Lower lobe of right lung (tissue), 2 donors: ENCODE measurements at regions not wholly inside any gene's neighbourhood (a gene's known extent, or its start where the extent isn't known, plus 50 kb on each side); places are given as distances from the start of the nearest gene placed in this dataset.
A peak's percentile ranks its signal among the peaks of the same experiment; 100 is the strongest.

Source experiments
- ATAC-seq, 2 donors: fragments of 200-7000 bp; cut with Tn5 transposase; one replicate each; pipeline ENCODE4 v1.9.1; 2020 to 2022; ENCODE audit warnings: mild to moderate bottlenecking in 2 of 2, moderate library complexity in 2 of 2
- DNase-seq: peaks from one replicate; pipeline ENCODE4 v3.0.0-alpha.2; 2020
- H3K27ac ChIP-seq: fragments of 200-600 bp; one replicate; pipeline ENCODE4 v1.8.0; 2022
- H3K27me3 ChIP-seq: fragments of 200-600 bp; one replicate; pipeline ENCODE4 v1.8.0; 2022; ENCODE audit warnings: low read depth
- H3K36me3 ChIP-seq: fragments of 200-600 bp; one replicate; pipeline ENCODE4 v1.8.0; 2022; ENCODE audit warnings: mild to moderate bottlenecking
- H3K4me1 ChIP-seq: fragments of 200-600 bp; one replicate; pipeline ENCODE4 v1.8.0; 2022
- H3K4me3 ChIP-seq: fragments of 200-600 bp; one replicate; pipeline ENCODE4 v1.8.0; 2022; ENCODE audit warnings: mild to moderate bottlenecking
- H3K9me3 ChIP-seq: fragments of 200-600 bp; one replicate; pipeline ENCODE4 v1.8.0; 2022
- intact Hi-C: fragments of 100-400 bp; cut with DNase I; formaldehyde crosslinking; loops from one replicate; pipeline ENCODE4 v1.11.0; 2022
- TF ChIP-seq, protein P1 (sequence below): fragments of 200-600 bp; IDR thresholded peaks from one replicate; pipeline ENCODE4 v1.8.0; 2022; ENCODE audit warnings: antibody characterized with exemption, mild to moderate bottlenecking
- donor health status: DM: no; HTN: yes; CAD: no; lungs with severe emphysema.

DNA sequence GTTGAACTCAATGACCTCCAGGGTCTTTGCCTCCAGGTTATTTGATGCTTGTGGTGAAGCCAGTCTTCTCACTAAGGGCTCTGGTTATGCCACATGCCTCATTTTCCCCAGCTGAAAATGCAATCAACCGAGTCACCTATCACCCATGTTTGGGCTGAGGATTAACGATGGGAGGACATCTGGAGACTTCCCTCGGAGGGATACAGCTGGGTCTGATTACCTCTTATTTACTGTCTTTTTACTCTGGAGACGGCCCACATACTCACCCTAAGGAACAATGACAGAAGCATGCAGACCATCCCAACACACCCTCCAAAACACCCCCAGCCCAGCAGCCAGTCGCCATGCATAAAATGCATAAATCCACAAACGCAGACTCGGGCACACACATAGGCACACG is 187.4 kb downstream of the OPA1 start:
- DNase-seq = no peak

DNA sequence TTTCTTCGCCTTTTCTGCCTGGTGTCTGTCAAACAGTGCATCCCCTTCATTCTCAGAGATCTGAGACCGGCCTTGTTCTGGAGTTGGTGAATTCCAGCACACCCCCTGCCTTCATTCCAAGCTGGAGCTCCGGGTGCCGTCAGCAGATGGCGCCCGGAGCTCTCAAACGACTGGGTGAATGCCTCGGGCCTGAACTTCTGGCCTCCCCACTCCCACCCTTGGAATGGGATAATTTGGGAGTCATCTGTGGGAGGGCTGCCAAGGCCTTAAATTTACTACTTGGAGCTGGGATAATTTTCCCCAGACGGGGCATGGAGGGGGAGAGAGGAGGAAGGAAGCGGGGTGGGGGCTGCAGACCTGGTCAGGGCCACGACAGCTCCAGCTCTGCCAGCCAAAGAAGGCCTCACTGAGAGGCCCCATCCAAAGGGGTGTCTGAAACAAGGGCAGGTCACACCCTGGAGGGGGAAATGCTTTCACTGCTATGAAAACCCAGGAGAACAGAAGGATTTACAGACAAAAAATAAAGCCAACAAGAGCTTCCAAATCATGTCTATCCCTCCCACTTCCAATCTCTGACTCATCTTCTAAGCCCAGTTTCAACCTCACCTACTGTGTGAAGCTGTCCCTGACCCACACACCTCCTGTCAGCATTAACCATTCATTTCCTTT is 187.9 kb downstream of the OPA1 start:
- ATAC-seq (peak; percentile 82 to 86), DNase-seq (peak; percentile 68)
- Histone ChIP-seq H3K27me3 (peaks cover 23% of the 10 kb centered on the region), H3K4me3 (no peak overlapping the region), H3K4me1 (peaks cover 14% of the 10 kb centered on the region), H3K36me3 (no peaks in the 10 kb centered on the region), H3K27ac (no peak overlapping the region), H3K9me3 (no peaks in the 10 kb centered on the region)
- intact Hi-C loops = loop anchor here (10.0 kb wide), 1 partner anchor 354 kb away; the partner anchor contains the start of gene HES1
- TF ChIP-seq, protein P1, sequence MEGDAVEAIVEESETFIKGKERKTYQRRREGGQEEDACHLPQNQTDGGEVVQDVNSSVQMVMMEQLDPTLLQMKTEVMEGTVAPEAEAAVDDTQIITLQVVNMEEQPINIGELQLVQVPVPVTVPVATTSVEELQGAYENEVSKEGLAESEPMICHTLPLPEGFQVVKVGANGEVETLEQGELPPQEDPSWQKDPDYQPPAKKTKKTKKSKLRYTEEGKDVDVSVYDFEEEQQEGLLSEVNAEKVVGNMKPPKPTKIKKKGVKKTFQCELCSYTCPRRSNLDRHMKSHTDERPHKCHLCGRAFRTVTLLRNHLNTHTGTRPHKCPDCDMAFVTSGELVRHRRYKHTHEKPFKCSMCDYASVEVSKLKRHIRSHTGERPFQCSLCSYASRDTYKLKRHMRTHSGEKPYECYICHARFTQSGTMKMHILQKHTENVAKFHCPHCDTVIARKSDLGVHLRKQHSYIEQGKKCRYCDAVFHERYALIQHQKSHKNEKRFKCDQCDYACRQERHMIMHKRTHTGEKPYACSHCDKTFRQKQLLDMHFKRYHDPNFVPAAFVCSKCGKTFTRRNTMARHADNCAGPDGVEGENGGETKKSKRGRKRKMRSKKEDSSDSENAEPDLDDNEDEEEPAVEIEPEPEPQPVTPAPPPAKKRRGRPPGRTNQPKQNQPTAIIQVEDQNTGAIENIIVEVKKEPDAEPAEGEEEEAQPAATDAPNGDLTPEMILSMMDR = peak; percentile 73

More for the DNA sequence above, 187.4 kb downstream of the OPA1 start:
- no peaks in the 10 kb centered on the region for H3K36me3 ChIP-seq
- peaks cover 23% of the 10 kb centered on the region for H3K27me3 ChIP-seq
- intact Hi-C loops = loop anchor here (10.0 kb wide), 1 partner anchor 354 kb away; the partner anchor contains the start of gene HES1
- ATAC-seq = no peak
- peaks cover 14% of the 10 kb centered on the region for H3K4me1 ChIP-seq
- H3K27ac ChIP-seq = no peak overlapping the region
- no peak overlapping the region for H3K4me3 ChIP-seq
- TF ChIP-seq, protein P1 = no peak
- H3K9me3 ChIP-seq = no peaks in the 10 kb centered on the region

DNA sequence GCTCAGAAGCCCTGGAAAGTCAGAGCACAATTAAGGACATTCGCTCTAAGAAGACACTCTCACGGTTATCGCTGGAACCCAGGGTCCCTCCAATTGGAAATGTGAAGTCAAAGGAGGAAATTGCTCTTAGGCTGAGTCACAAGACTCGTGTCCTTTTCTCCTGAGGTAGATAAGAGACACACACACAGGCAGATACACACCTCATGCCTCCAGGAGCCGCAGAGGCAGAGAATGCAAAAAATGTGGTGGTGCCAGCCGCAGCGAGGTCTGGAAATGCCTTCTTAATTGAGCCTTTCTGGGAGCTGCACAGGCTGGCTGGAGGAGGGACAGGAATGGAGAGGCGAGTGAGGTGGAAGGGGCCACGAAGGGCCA is 189.3 kb downstream of the OPA1 start:
- Histone ChIP-seq H3K4me3 (no peak overlapping the region), H3K9me3 (no peaks in the 10 kb centered on the region), H3K27me3 (peaks cover 13% of the 10 kb centered on the region), H3K4me1 (peaks cover 14% of the 10 kb centered on the region), H3K27ac (no peak overlapping the region), H3K36me3 (no peaks in the 10 kb centered on the region)
- TF ChIP-seq, protein P1 = no peak
- intact Hi-C loops = loop anchor here (10.0 kb wide), 1 partner anchor 353 kb away; the partner anchor contains the start of gene HES1
- DNase-seq (peak; percentile 57), ATAC-seq (peak; percentile 69 to 86)

DNA sequence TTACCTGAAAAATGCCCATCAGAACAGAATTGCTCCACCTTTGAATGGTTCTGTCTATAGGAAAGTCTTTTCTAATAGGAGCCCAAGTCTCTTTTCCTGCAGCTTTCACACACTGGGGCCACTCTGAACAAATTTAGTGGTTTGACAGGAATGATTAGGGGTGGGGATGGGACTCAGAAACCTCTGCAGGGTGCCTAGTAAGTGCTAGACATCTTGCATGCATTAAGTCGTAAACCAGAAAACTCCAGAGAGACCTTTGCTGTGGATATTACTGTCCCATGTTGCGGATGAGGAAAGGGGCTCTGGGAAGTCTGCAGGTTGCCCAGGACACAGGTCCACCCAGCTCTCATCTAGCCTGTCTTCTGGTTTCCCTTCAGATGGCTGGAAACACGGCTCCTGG is 189.7 kb downstream of the OPA1 start:
- no peak for DNase-seq
- Histone ChIP-seq H3K4me1 (peaks cover 14% of the 10 kb centered on the region), H3K27me3 (peaks cover 8% of the 10 kb centered on the region), H3K9me3 (no peaks in the 10 kb centered on the region), H3K4me3 (no peak overlapping the region), H3K36me3 (no peaks in the 10 kb centered on the region), H3K27ac (no peak overlapping the region)
- intact Hi-C loops = loop anchor here (10.0 kb wide), 1 partner anchor 352 kb away; the partner anchor contains the start of gene HES1
- ATAC-seq = no peak
- TF ChIP-seq, protein P1 = no peak

DNA sequence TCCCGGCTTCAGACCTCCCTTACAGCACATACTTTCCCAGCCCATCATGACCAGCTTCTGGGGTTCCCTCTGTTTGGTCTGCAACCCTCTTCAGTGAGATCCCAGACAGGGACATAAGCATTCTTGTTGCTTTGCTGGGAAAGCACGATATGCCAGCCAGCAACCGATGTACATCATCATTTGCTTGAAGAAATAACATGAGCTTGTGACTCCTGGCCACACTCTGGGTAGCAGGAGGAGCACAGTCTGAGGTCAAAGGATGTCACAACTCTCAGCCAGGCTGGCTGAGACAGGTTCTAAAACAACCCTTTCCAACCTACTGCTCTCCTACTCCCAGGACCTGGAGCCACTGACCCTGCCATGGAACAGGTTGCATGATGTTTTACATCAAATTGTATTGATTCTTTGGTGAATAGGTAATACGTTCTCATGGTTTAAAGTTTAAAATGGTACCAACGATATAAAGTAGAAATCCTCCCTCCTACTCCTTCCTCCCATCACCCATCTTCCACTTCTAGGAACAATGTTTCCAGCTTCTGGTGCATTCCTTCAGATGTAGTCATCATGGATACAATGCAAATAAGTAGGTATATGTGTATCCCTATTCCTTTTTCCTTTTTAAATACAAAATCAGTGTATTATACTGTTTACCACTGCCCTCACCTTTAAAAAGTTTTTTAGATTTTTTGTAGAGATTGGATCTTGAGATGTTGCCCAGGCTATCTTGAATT is 190.3 kb downstream of the OPA1 start:
- Histone ChIP-seq H3K36me3 (no peaks in the 10 kb centered on the region), H3K27ac (no peak overlapping the region), H3K27me3 (peaks cover 6% of the 10 kb centered on the region), H3K9me3 (no peaks in the 10 kb centered on the region), H3K4me1 (peaks cover 20% of the 10 kb centered on the region), H3K4me3 (no peak overlapping the region)
- ATAC-seq (no peak), DNase-seq (no peak)
- intact Hi-C loops = loop anchor here (10.0 kb wide), 1 partner anchor 351 kb away; the partner anchor contains the start of gene HES1
- TF ChIP-seq, protein P1 = no peak
